ENCODE measurements at regions not wholly inside any gene's neighbourhood (a gene's known extent, or its start where the extent isn't known, plus 50 kb on each side); places are given as distances from the start of the nearest gene placed in this dataset.

- no peak for DNase-seq
Observed at GRCh38 chr1:5311634-5312292, 657.4 kb downstream of the AJAP1 start.

GRCh38 chr1:5311147-5311546 is 656.7 kb downstream of the AJAP1 start:
- no peak for DNase-seq

GRCh38 chr1:5308249-5308648 is 653.8 kb downstream of the AJAP1 start:
- no peak for DNase-seq

- DNase-seq = no peak
Observed at GRCh38 chr1:5304702-5305101, 650.3 kb downstream of the AJAP1 start.

- DNase-seq = no peak
Observed at GRCh38 chr1:5298376-5298775, 644.0 kb downstream of the AJAP1 start.

- DNase-seq = no peak
Observed at GRCh38 chr1:5297886-5298239, 643.5 kb downstream of the AJAP1 start.

GRCh38 chr1:5297180-5297885 is 642.9 kb downstream of the AJAP1 start:
- peak; percentile 68 for DNase-seq

- DNase-seq = no peak
Observed at GRCh38 chr1:5296557-5297179, 642.3 kb downstream of the AJAP1 start.

GRCh38 chr1:5296095-5296494 is 641.7 kb downstream of the AJAP1 start:
- no peak for DNase-seq

GRCh38 chr1:5291889-5292288 is 637.5 kb downstream of the AJAP1 start:
- no peak for DNase-seq

- peak; percentile 24 for DNase-seq
Observed at GRCh38 chr1:5287178-5288150, 633.1 kb downstream of the AJAP1 start.

GRCh38 chr1:5286244-5286643 is 631.8 kb downstream of the AJAP1 start:
- no peak for DNase-seq

- no peak for DNase-seq
Observed at GRCh38 chr1:5274527-5274926, 620.1 kb downstream of the AJAP1 start.

GRCh38 chr1:5273280-5274003 is 619.0 kb downstream of the AJAP1 start:
- no peak for DNase-seq

- DNase-seq = no peak
Observed at GRCh38 chr1:5272325-5272724, 617.9 kb downstream of the AJAP1 start.

- no peak for DNase-seq
Observed at GRCh38 chr1:5271264-5271663, 616.9 kb downstream of the AJAP1 start.

GRCh38 chr1:5269901-5270300 is 615.5 kb downstream of the AJAP1 start:
- no peak for DNase-seq

GRCh38 chr1:5267603-5268235 is 613.3 kb downstream of the AJAP1 start:
- DNase-seq = no peak

- no peak for DNase-seq
Observed at GRCh38 chr1:5265438-5266075, 611.1 kb downstream of the AJAP1 start.

GRCh38 chr1:5264476-5264875 is 610.1 kb downstream of the AJAP1 start:
- no peak for DNase-seq

GRCh38 chr1:5256793-5257192 is 602.4 kb downstream of the AJAP1 start:
- DNase-seq = no peak

All from femur (tissue), 1 donor.